ENCODE measurements at regions not wholly inside any gene's neighbourhood (a gene's known extent, or its start where the extent isn't known, plus 50 kb on each side); places are given as distances from the start of the nearest gene placed in this dataset.
"Not testable (repeated sequence)": the region's sequence is repeated elsewhere in the genome, so short reads cannot be mapped to it uniquely, and the experiment has no call there.

DNA sequence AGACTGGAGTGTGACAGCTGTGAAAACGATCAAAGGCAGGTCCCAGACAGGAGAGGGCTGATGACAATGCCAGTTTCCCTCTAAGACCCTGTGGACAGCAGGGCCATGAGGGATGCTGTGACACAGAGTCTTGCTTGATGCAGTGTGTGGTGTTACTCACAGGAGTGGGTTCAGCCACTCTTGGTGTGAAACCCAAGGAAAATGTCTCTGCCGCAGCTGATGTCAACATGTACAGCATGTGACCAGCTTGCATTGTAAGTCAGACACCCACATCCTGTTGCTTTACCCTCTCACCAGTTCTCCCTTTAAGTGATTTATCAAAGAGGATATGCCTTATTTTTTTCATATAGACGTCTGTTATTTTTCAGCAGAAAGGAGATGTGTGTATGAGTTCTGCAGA is 268.6 kb downstream of the BTG1 start:
- H3K9ac ChIP-seq (ENCODE audit: low read length), result no peak overlapping the region
- no peak overlapping the region for H3K4me3 ChIP-seq (ENCODE audit: low read length)
- no peak overlapping the region for H3K27ac ChIP-seq (ENCODE audit: low read length)
- H3K27me3 ChIP-seq (ENCODE audit: low read depth, low read length), result no peaks in the 10 kb centered on the region
- H3K79me2 ChIP-seq (ENCODE audit: low read length), result no peaks in the 10 kb centered on the region
- H4K20me1 ChIP-seq (ENCODE audit: insufficient read depth, low read length), result no peaks in the 10 kb centered on the region
- H3K4me1 ChIP-seq (ENCODE audit: low read length), result no peaks in the 10 kb centered on the region
- no peaks in the 10 kb centered on the region for H3K36me3 ChIP-seq (replicated peaks; ENCODE audit: low read depth, low read length)
- no peak for TF ChIP-seq EZH2phosphoT487 (IDR thresholded peaks at IDR 0.05; ENCODE audit: low read depth)
- TF ChIP-seq, protein P1, sequence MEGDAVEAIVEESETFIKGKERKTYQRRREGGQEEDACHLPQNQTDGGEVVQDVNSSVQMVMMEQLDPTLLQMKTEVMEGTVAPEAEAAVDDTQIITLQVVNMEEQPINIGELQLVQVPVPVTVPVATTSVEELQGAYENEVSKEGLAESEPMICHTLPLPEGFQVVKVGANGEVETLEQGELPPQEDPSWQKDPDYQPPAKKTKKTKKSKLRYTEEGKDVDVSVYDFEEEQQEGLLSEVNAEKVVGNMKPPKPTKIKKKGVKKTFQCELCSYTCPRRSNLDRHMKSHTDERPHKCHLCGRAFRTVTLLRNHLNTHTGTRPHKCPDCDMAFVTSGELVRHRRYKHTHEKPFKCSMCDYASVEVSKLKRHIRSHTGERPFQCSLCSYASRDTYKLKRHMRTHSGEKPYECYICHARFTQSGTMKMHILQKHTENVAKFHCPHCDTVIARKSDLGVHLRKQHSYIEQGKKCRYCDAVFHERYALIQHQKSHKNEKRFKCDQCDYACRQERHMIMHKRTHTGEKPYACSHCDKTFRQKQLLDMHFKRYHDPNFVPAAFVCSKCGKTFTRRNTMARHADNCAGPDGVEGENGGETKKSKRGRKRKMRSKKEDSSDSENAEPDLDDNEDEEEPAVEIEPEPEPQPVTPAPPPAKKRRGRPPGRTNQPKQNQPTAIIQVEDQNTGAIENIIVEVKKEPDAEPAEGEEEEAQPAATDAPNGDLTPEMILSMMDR (IDR thresholded peaks at IDR 0.05; ENCODE audit: low read depth, low read length), result no peak
- H2AFZ ChIP-seq (ENCODE audit: low read depth, low read length), result no peak overlapping the region
- no peaks in the 10 kb centered on the region for H3K9me3 ChIP-seq (ENCODE audit: insufficient read depth, low read length)
- H3K4me2 ChIP-seq (ENCODE audit: low read length), result no peak overlapping the region

DNA sequence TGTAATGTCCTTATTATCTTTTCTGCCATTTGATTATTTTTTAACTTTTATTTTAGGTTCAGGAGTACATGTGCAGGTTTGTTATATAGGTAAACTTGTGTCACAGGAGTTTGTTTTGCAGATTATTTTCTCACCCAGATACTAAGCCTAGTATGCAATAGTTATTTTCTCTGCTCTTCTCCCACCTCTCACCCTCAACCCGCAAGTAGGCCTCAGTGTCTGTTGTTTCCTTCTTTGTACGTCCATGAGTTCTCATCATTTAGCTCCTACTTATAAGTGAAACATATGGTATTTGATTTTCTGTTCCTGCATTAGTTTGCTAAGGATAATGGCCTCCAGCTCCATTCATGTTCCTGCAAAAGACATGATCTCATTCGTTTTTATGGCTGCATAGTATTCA is 270.0 kb downstream of the BTG1 start:
- not testable (repeated sequence) for H3K79me2 ChIP-seq (ENCODE audit: low read length); H3K27ac ChIP-seq (ENCODE audit: low read length); H3K4me2 ChIP-seq (ENCODE audit: low read length); H3K36me3 ChIP-seq (replicated peaks; ENCODE audit: low read depth, low read length); H3K4me3 ChIP-seq (ENCODE audit: low read length); H2AFZ ChIP-seq (ENCODE audit: low read depth, low read length); H3K9ac ChIP-seq (ENCODE audit: low read length); H3K4me1 ChIP-seq (ENCODE audit: low read length); H4K20me1 ChIP-seq (ENCODE audit: insufficient read depth, low read length); H3K27me3 ChIP-seq (ENCODE audit: low read depth, low read length); H3K9me3 ChIP-seq (ENCODE audit: insufficient read depth, low read length)

DNA sequence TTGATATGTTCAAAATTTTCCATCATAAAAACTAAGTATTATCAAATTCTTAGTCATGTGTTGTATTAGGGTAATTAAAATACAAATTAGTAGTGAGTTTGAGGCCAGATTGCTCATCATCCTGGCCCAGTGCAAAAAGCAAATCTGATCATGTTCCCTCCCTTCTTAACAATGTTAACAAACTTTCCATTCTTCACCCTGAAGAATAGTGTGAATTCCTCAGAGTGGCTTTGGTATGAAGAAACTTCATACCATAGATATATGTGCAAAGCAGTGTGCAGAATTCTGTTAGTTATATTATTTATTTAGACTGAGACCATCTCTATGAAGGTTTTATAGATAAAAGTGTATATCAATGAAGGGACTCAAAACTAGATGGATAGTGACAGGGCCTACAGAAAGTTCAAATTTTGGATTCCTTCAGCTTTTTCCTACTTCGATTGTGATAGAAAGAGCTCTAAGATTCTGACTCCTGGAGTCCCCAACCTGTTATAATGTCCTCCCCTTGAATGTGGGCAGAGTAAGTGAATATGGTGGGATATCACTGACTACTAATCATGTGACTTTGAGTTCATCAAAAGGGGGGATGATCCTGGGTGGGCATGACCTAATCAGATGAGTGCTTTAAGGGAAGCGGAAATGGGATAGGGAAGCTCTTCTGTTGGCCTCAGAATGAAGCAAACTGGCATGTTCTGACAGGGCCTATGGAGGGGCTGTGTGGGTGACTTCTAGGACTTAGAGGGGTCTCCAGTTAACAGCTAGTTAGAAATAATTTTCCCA is 271.4 kb downstream of the BTG1 start:
- TF ChIP-seq EZH2phosphoT487 (IDR thresholded peaks at IDR 0.05; ENCODE audit: low read depth), result no peak
- TF ChIP-seq, protein P1 (IDR thresholded peaks at IDR 0.05; ENCODE audit: low read depth, low read length), result no peak
- H3K79me2 ChIP-seq (ENCODE audit: low read length), result no peaks in the 10 kb centered on the region
- no peak overlapping the region for H3K4me2 ChIP-seq (ENCODE audit: low read length)
- H3K4me1 ChIP-seq (ENCODE audit: low read length), result no peaks in the 10 kb centered on the region
- H2AFZ ChIP-seq (ENCODE audit: low read depth, low read length), result no peak overlapping the region
- H4K20me1 ChIP-seq (ENCODE audit: insufficient read depth, low read length), result no peaks in the 10 kb centered on the region
- no peak overlapping the region for H3K27ac ChIP-seq (ENCODE audit: low read length)
- no peak overlapping the region for H3K4me3 ChIP-seq (ENCODE audit: low read length)
- no peaks in the 10 kb centered on the region for H3K36me3 ChIP-seq (replicated peaks; ENCODE audit: low read depth, low read length)
- no peaks in the 10 kb centered on the region for H3K27me3 ChIP-seq (ENCODE audit: low read depth, low read length)
- no peak overlapping the region for H3K9ac ChIP-seq (ENCODE audit: low read length)
- H3K9me3 ChIP-seq (ENCODE audit: insufficient read depth, low read length), result no peaks in the 10 kb centered on the region

DNA sequence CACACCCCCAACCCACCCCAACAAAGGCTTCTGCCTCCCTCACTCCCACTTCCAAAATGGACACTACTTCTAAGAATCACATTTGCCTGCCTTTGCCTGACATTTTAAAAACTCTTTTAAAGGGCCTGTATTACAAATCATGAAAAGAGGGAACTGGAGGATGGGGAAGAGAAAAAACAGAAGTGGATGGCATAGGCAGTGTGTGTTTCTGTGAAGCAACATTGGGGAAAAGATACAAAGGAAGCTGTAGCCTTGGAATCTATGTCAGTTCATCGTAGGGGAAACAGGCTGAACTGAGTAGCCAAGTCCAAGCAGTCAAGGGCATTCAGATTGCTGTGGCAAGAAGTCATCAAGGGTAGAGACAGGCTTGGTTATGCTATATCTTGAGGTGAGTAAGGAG is 273.9 kb downstream of the BTG1 start:
- TF ChIP-seq, protein P1 (IDR thresholded peaks at IDR 0.05; ENCODE audit: low read depth, low read length), result no peak
- TF ChIP-seq EZH2phosphoT487 (IDR thresholded peaks at IDR 0.05; ENCODE audit: low read depth), result no peak
- Histone ChIP-seq H4K20me1 (ENCODE audit: insufficient read depth, low read length) (no peaks in the 10 kb centered on the region), H3K4me1 (ENCODE audit: low read length) (no peaks in the 10 kb centered on the region), H3K79me2 (ENCODE audit: low read length) (no peaks in the 10 kb centered on the region), H3K36me3 (replicated peaks; ENCODE audit: low read depth, low read length) (no peaks in the 10 kb centered on the region), H3K9ac (ENCODE audit: low read length) (no peak overlapping the region), H3K4me2 (ENCODE audit: low read length) (no peak overlapping the region), H2AFZ (ENCODE audit: low read depth, low read length) (no peak overlapping the region), H3K9me3 (ENCODE audit: insufficient read depth, low read length) (no peaks in the 10 kb centered on the region), H3K4me3 (ENCODE audit: low read length) (no peak overlapping the region), H3K27me3 (ENCODE audit: low read depth, low read length) (no peaks in the 10 kb centered on the region), H3K27ac (ENCODE audit: low read length) (no peak overlapping the region)

Measured in OCI-LY3 (cell line).